SJSA1 (cell line): ENCODE measurements at regions not wholly inside any gene's neighbourhood (a gene's known extent, or its start where the extent isn't known, plus 50 kb on each side); places are given as distances from the start of the nearest gene placed in this dataset.
"Not testable (repeated sequence)": the region's sequence is repeated elsewhere in the genome, so short reads cannot be mapped to it uniquely, and the experiment has no call there.

Experiments
- DNase-seq, 2 experiments: peaks; one replicate each; pipeline ENCODE4 v3.0.0-alpha.2; 2015 to 2020; ENCODE audit warnings: low spot score in 2 of 2, low read depth in 1 of 2
- H3K27ac ChIP-seq: fragments of 250-450 bp; sonication (Bioruptor Pico); 2 replicates; pipeline ENCODE4 v1.5.1; 2020; ENCODE audit warnings: mild to moderate bottlenecking, moderate library complexity
- H3K27me3 ChIP-seq: fragments of 250-450 bp; sonication (Bioruptor Pico); replicated peaks from 2 replicates; pipeline ENCODE4 v1.5.1; 2020; ENCODE audit warnings: mild to moderate bottlenecking, moderate library complexity
- H3K36me3 ChIP-seq: fragments of 250-450 bp; sonication (Bioruptor Pico); 2 replicates; pipeline ENCODE4 v1.5.1; 2020; ENCODE audit warnings: mild to moderate bottlenecking
- H3K4me1 ChIP-seq: fragments of 250-450 bp; sonication (Bioruptor Pico); replicated peaks from 2 replicates; pipeline ENCODE4 v1.6.1; 2021; ENCODE audit warnings: mild to moderate bottlenecking
- H3K4me3 ChIP-seq: fragments of 250-450 bp; sonication (Bioruptor Pico); 2 replicates; pipeline ENCODE4 v1.5.1; 2020; ENCODE audit warnings: mild to moderate bottlenecking
- H3K9me3 ChIP-seq: fragments of 250-450 bp; sonication (Bioruptor Pico); replicated peaks from 2 replicates; pipeline ENCODE4 v1.5.1; 2020; ENCODE audit warnings: mild to moderate bottlenecking

- H3K36me3 ChIP-seq, result no peaks in the 10 kb centered on the region
- no peak overlapping the region for H3K27ac ChIP-seq
- H3K4me3 ChIP-seq, result no peak overlapping the region
- H3K4me1 ChIP-seq, result no peaks in the 10 kb centered on the region
- H3K9me3 ChIP-seq, result no peaks in the 10 kb centered on the region
- no peak for DNase-seq
- H3K27me3 ChIP-seq, result no peaks in the 10 kb centered on the region
Observed at GRCh38 chr12:92385296-92385695, 239.7 kb upstream of the BTG1 start.

GRCh38 chr12:92384571-92384970 lies 238.9 kb upstream of the BTG1 start:
- Histone ChIP-seq H3K36me3 (no peaks in the 10 kb centered on the region), H3K4me1 (no peaks in the 10 kb centered on the region), H3K27ac (no peak overlapping the region), H3K9me3 (no peaks in the 10 kb centered on the region), H3K4me3 (no peak overlapping the region), H3K27me3 (no peaks in the 10 kb centered on the region)
- DNase-seq, result no peak

GRCh38 chr12:92382383-92382878 lies 236.8 kb upstream of the BTG1 start:
- no peak overlapping the region for H3K27ac ChIP-seq
- DNase-seq, result no peak
- no peaks in the 10 kb centered on the region for H3K36me3 ChIP-seq
- no peaks in the 10 kb centered on the region for H3K4me1 ChIP-seq
- H3K27me3 ChIP-seq, result no peaks in the 10 kb centered on the region
- H3K4me3 ChIP-seq, result no peak overlapping the region
- no peaks in the 10 kb centered on the region for H3K9me3 ChIP-seq

- Histone ChIP-seq H3K9me3 (no peaks in the 10 kb centered on the region), H3K27ac (no peak overlapping the region)
- no peak for DNase-seq
Observed at GRCh38 chr12:92381856-92382255, 236.2 kb upstream of the BTG1 start.

GRCh38 chr12:92378682-92379479 lies 233.2 kb upstream of the BTG1 start:
- Histone ChIP-seq H3K27me3 (no peaks in the 10 kb centered on the region), H3K4me3 (no peak overlapping the region), H3K4me1 (no peaks in the 10 kb centered on the region), H3K36me3 (no peaks in the 10 kb centered on the region), H3K9me3 (no peaks in the 10 kb centered on the region), H3K27ac (no peak overlapping the region)
- no peak for DNase-seq

More at GRCh38 chr12:92381856-92382255, 236.2 kb upstream of the BTG1 start:
- Histone ChIP-seq H3K4me3 (no peak overlapping the region), H3K36me3 (no peaks in the 10 kb centered on the region), H3K27me3 (no peaks in the 10 kb centered on the region), H3K4me1 (no peaks in the 10 kb centered on the region)

- H3K4me3 ChIP-seq, H3K36me3 ChIP-seq, H3K27me3 ChIP-seq, H3K27ac ChIP-seq, DNase-seq, H3K9me3 ChIP-seq, H3K4me1 ChIP-seq: not testable (repeated sequence)
Observed at GRCh38 chr12:92375504-92375903, 229.9 kb upstream of the BTG1 start.

GRCh38 chr12:92370828-92371227 lies 225.2 kb upstream of the BTG1 start:
- H3K4me1 ChIP-seq, result no peaks in the 10 kb centered on the region
- no peak overlapping the region for H3K27ac ChIP-seq
- no peaks in the 10 kb centered on the region for H3K9me3 ChIP-seq
- H3K4me3 ChIP-seq, result no peak overlapping the region
- no peak for DNase-seq
- H3K27me3 ChIP-seq, result no peaks in the 10 kb centered on the region
- H3K36me3 ChIP-seq, result no peaks in the 10 kb centered on the region

GRCh38 chr12:92369636-92370035 lies 224.0 kb upstream of the BTG1 start:
- Histone ChIP-seq H3K9me3 (no peaks in the 10 kb centered on the region), H3K4me3 (no peak overlapping the region), H3K27ac (no peak overlapping the region), H3K27me3 (no peaks in the 10 kb centered on the region), H3K4me1 (no peaks in the 10 kb centered on the region), H3K36me3 (no peaks in the 10 kb centered on the region)
- no peak for DNase-seq

GRCh38 chr12:92369056-92369455 lies 223.4 kb upstream of the BTG1 start:
- Histone ChIP-seq H3K4me1 (no peaks in the 10 kb centered on the region), H3K27me3 (no peaks in the 10 kb centered on the region), H3K36me3 (no peaks in the 10 kb centered on the region), H3K27ac (no peak overlapping the region), H3K4me3 (no peak overlapping the region), H3K9me3 (no peaks in the 10 kb centered on the region)
- DNase-seq, result no peak

- no peak for DNase-seq
- H3K4me3 ChIP-seq, result no peak overlapping the region
- H3K4me1 ChIP-seq, result no peaks in the 10 kb centered on the region
- no peaks in the 10 kb centered on the region for H3K27me3 ChIP-seq
- no peak overlapping the region for H3K27ac ChIP-seq
- no peaks in the 10 kb centered on the region for H3K9me3 ChIP-seq
- H3K36me3 ChIP-seq, result no peaks in the 10 kb centered on the region
Observed at GRCh38 chr12:92365836-92366235, 220.2 kb upstream of the BTG1 start.

GRCh38 chr12:92365333-92365732 lies 219.7 kb upstream of the BTG1 start:
- H3K36me3 ChIP-seq, result no peaks in the 10 kb centered on the region
- no peaks in the 10 kb centered on the region for H3K4me1 ChIP-seq
- H3K27me3 ChIP-seq, result no peaks in the 10 kb centered on the region
- H3K4me3 ChIP-seq, result no peak overlapping the region
- no peak for DNase-seq
- no peaks in the 10 kb centered on the region for H3K9me3 ChIP-seq
- H3K27ac ChIP-seq, result no peak overlapping the region

GRCh38 chr12:92363295-92364146 lies 217.9 kb upstream of the BTG1 start:
- Histone ChIP-seq H3K4me3 (no peak overlapping the region), H3K36me3 (no peaks in the 10 kb centered on the region), H3K27me3 (no peaks in the 10 kb centered on the region), H3K9me3 (no peaks in the 10 kb centered on the region), H3K4me1 (no peaks in the 10 kb centered on the region), H3K27ac (no peak overlapping the region)
- no peak for DNase-seq

- no peaks in the 10 kb centered on the region for H3K9me3 ChIP-seq
- H3K4me1 ChIP-seq, result no peaks in the 10 kb centered on the region
- no peak for DNase-seq
- no peaks in the 10 kb centered on the region for H3K27me3 ChIP-seq
- no peak overlapping the region for H3K4me3 ChIP-seq
- no peak overlapping the region for H3K27ac ChIP-seq
- no peaks in the 10 kb centered on the region for H3K36me3 ChIP-seq
Observed at GRCh38 chr12:92362785-92363184, 217.1 kb upstream of the BTG1 start.

GRCh38 chr12:92362126-92362525 lies 216.5 kb upstream of the BTG1 start:
- no peaks in the 10 kb centered on the region for H3K27me3 ChIP-seq
- H3K27ac ChIP-seq, result no peak overlapping the region
- no peaks in the 10 kb centered on the region for H3K4me1 ChIP-seq
- H3K36me3 ChIP-seq, result no peaks in the 10 kb centered on the region
- no peaks in the 10 kb centered on the region for H3K9me3 ChIP-seq
- no peak for DNase-seq
- no peak overlapping the region for H3K4me3 ChIP-seq
